ENCODE measurements at regions not wholly inside any gene's neighbourhood (a gene's known extent, or its start where the extent isn't known, plus 50 kb on each side); places are given as distances from the start of the nearest gene placed in this dataset.
"Not testable (repeated sequence)": the region's sequence is repeated elsewhere in the genome, so short reads cannot be mapped to it uniquely, and the experiment has no call there.

- not testable (repeated sequence) for TF ChIP-seq EZH2 (IDR thresholded peaks at IDR 0.05; ENCODE audit: low read length); CTCF (optimal IDR thresholded peaks at IDR 0.05 in 1 of 3, IDR thresholded peaks at IDR 0.05 in 1 of 3, conservative IDR thresholded peaks at IDR 0.05 in 1 of 3; ENCODE audit: extremely low read depth in 1 of 3, insufficient read depth in 2 of 3, low read length in 3 of 3)
Measured at GRCh38 chrX:7461051-7461450, 313.1 kb upstream of the PUDP start.

Data from keratinocyte (primary cell).